C4-2B (cell line): ENCODE measurements at regions not wholly inside any gene's neighbourhood (a gene's known extent, or its start where the extent isn't known, plus 50 kb on each side); places are given as distances from the start of the nearest gene placed in this dataset.

Source experiments
- ZFX ChIP-seq: fragments of 450-650 bp; IDR thresholded peaks from 2 replicates; pipeline ENCODE4 v1.6.1; 2017
- TF ChIP-seq, protein P1 (sequence below): fragments of 450-650 bp; conservative IDR thresholded peaks from 2 replicates; pipeline ENCODE4 v1.5.1; 2017; ENCODE audit warnings: mild to moderate bottlenecking

DNA sequence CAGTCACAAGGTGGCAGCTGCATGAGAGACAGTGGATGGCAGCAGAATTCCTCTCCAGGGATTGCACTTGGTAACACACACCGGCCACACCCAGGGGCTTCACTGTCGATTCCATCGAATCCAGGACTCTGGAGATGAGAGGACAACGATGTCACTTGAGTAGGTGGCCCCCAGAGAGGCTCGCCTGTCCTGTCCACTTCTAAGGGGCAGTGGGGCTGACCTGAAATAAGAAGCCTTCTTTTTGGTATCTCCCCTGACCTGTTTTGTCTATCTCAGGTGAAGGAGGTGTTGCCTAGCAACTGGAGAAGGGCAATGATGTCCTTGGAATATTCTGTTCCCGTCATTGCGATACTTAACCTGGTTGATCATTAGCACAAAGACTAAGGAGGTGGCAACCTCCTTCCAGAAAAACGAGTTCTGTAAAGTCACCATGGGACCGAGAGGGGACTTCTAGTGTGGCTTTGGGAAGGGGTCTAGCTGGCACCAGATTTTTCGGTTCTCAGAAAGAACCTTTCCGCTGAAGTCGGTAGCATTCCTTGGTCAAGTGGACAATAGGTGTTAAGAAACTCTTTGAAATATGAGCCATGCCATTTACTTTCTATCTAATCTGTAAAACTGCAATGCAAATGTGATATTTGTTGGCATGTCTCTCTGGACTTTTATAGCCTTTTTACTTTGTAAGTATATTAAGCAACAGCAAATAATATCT is 85.2 kb upstream of the TMPRSS2 start:
- TF ChIP-seq, protein P1, sequence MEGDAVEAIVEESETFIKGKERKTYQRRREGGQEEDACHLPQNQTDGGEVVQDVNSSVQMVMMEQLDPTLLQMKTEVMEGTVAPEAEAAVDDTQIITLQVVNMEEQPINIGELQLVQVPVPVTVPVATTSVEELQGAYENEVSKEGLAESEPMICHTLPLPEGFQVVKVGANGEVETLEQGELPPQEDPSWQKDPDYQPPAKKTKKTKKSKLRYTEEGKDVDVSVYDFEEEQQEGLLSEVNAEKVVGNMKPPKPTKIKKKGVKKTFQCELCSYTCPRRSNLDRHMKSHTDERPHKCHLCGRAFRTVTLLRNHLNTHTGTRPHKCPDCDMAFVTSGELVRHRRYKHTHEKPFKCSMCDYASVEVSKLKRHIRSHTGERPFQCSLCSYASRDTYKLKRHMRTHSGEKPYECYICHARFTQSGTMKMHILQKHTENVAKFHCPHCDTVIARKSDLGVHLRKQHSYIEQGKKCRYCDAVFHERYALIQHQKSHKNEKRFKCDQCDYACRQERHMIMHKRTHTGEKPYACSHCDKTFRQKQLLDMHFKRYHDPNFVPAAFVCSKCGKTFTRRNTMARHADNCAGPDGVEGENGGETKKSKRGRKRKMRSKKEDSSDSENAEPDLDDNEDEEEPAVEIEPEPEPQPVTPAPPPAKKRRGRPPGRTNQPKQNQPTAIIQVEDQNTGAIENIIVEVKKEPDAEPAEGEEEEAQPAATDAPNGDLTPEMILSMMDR = no peak
- TF ChIP-seq ZFX = no peak
